Activated T-helper 17 cell treated with anti-CD3 and anti-CD28 coated beads, Interleukin-2, amount 50 U/mL, for 72 hours (primary cell): ENCODE measurements at regions not wholly inside any gene's neighbourhood (a gene's known extent, or its start where the extent isn't known, plus 50 kb on each side); places are given as distances from the start of the nearest gene placed in this dataset.

Source experiments
- ATAC-seq: fragments of 150-1000 bp; cut with Tn5 transposase; replicated peaks from 2 replicates; pipeline ENCODE4 v1.10.0; 2021; ENCODE audit warnings: mild to moderate bottlenecking, moderate library complexity
- H3K27ac Mint-ChIP-seq: one replicate; pipeline ENCODE4 v1.8.0; 2022; ENCODE audit warnings: mixed read lengths
- H3K27me3 Mint-ChIP-seq: one replicate; pipeline ENCODE4 v1.8.0; 2022; ENCODE audit warnings: mixed read lengths
- H3K36me3 Mint-ChIP-seq: one replicate; pipeline ENCODE4 v1.8.0; 2022; ENCODE audit warnings: low read depth, mild to moderate bottlenecking, mixed read lengths
- H3K4me1 Mint-ChIP-seq: one replicate; pipeline ENCODE4 v1.8.0; 2022; ENCODE audit warnings: mixed read lengths
- H3K4me3 Mint-ChIP-seq: one replicate; pipeline ENCODE4 v1.8.0; 2022; ENCODE audit warnings: mild to moderate bottlenecking, mixed read lengths
- H3K9me3 Mint-ChIP-seq: one replicate; pipeline ENCODE4 v1.8.0; 2022; ENCODE audit warnings: mixed read lengths

- no peak for ATAC-seq
- no peaks in the 10 kb centered on the region for H3K27me3 Mint-ChIP-seq
- H3K27ac Mint-ChIP-seq, result no peak overlapping the region
- H3K4me1 Mint-ChIP-seq, result no peaks in the 10 kb centered on the region
- no peaks in the 10 kb centered on the region for H3K36me3 Mint-ChIP-seq
- no peaks in the 10 kb centered on the region for H3K9me3 Mint-ChIP-seq
- H3K4me3 Mint-ChIP-seq, result no peak overlapping the region
Observed at GRCh38 chr5:92923885-92924284, 657.1 kb downstream of the NR2F1-AS1 start.

- Mint-ChIP-seq H3K4me3 (no peak overlapping the region), H3K9me3 (no peaks in the 10 kb centered on the region), H3K27ac (no peak overlapping the region), H3K27me3 (no peaks in the 10 kb centered on the region), H3K36me3 (no peaks in the 10 kb centered on the region), H3K4me1 (no peaks in the 10 kb centered on the region)
- no peak for ATAC-seq
Observed at GRCh38 chr5:92922231-92922967, 658.6 kb downstream of the NR2F1-AS1 start.

- Mint-ChIP-seq H3K27me3 (no peaks in the 10 kb centered on the region), H3K36me3 (no peaks in the 10 kb centered on the region), H3K4me3 (no peak overlapping the region), H3K4me1 (no peaks in the 10 kb centered on the region), H3K27ac (no peak overlapping the region), H3K9me3 (peaks cover 7% of the 10 kb centered on the region)
- ATAC-seq, result no peak
Observed at GRCh38 chr5:92917044-92917443, 664.0 kb downstream of the NR2F1-AS1 start.

- Mint-ChIP-seq H3K27ac (no peak overlapping the region), H3K4me1 (no peaks in the 10 kb centered on the region), H3K9me3 (peaks cover 7% of the 10 kb centered on the region), H3K36me3 (no peaks in the 10 kb centered on the region), H3K4me3 (no peak overlapping the region), H3K27me3 (no peaks in the 10 kb centered on the region)
- ATAC-seq, result no peak
Observed at GRCh38 chr5:92916036-92916435, 665.0 kb downstream of the NR2F1-AS1 start.

- Mint-ChIP-seq H3K4me1 (no peaks in the 10 kb centered on the region), H3K9me3 (peaks cover 7% of the 10 kb centered on the region), H3K36me3 (no peaks in the 10 kb centered on the region), H3K27ac (no peak overlapping the region), H3K4me3 (no peak overlapping the region), H3K27me3 (no peaks in the 10 kb centered on the region)
- no peak for ATAC-seq
Observed at GRCh38 chr5:92912283-92912682, 668.7 kb downstream of the NR2F1-AS1 start.

GRCh38 chr5:92911851-92912250, 669.2 kb downstream of the NR2F1-AS1 start:
- Mint-ChIP-seq H3K36me3 (no peaks in the 10 kb centered on the region), H3K27ac (no peak overlapping the region), H3K27me3 (no peaks in the 10 kb centered on the region), H3K4me3 (no peak overlapping the region), H3K9me3 (peaks cover 7% of the 10 kb centered on the region), H3K4me1 (no peaks in the 10 kb centered on the region)
- no peak for ATAC-seq

- Mint-ChIP-seq H3K27me3 (no peaks in the 10 kb centered on the region), H3K36me3 (no peaks in the 10 kb centered on the region), H3K9me3 (peaks cover 7% of the 10 kb centered on the region), H3K4me3 (no peak overlapping the region), H3K27ac (no peak overlapping the region), H3K4me1 (no peaks in the 10 kb centered on the region)
- ATAC-seq, result no peak
Observed at GRCh38 chr5:92911293-92911692, 669.7 kb downstream of the NR2F1-AS1 start.

GRCh38 chr5:92909602-92909962, 671.4 kb downstream of the NR2F1-AS1 start:
- Mint-ChIP-seq H3K27me3 (no peaks in the 10 kb centered on the region), H3K4me1 (no peaks in the 10 kb centered on the region), H3K9me3 (peaks cover 7% of the 10 kb centered on the region), H3K4me3 (no peak overlapping the region), H3K36me3 (no peaks in the 10 kb centered on the region), H3K27ac (no peak overlapping the region)
- ATAC-seq, result no peak

GRCh38 chr5:92908952-92909601, 671.9 kb downstream of the NR2F1-AS1 start:
- Mint-ChIP-seq H3K27me3 (no peaks in the 10 kb centered on the region), H3K36me3 (no peaks in the 10 kb centered on the region), H3K4me1 (no peaks in the 10 kb centered on the region), H3K9me3 (peaks cover 3% of the 10 kb centered on the region), H3K27ac (no peak overlapping the region), H3K4me3 (no peak overlapping the region)
- ATAC-seq, result no peak

GRCh38 chr5:92907938-92908606, 672.9 kb downstream of the NR2F1-AS1 start:
- Mint-ChIP-seq H3K4me3 (no peak overlapping the region), H3K36me3 (no peaks in the 10 kb centered on the region), H3K9me3 (no peaks in the 10 kb centered on the region), H3K27ac (no peak overlapping the region), H3K4me1 (no peaks in the 10 kb centered on the region), H3K27me3 (no peaks in the 10 kb centered on the region)
- no peak for ATAC-seq

- Mint-ChIP-seq H3K4me3 (no peak overlapping the region), H3K27me3 (no peaks in the 10 kb centered on the region), H3K4me1 (no peaks in the 10 kb centered on the region), H3K36me3 (no peaks in the 10 kb centered on the region), H3K9me3 (no peaks in the 10 kb centered on the region), H3K27ac (no peak overlapping the region)
- no peak for ATAC-seq
Observed at GRCh38 chr5:92906798-92907376, 674.1 kb downstream of the NR2F1-AS1 start.

GRCh38 chr5:92904021-92904420, 677.0 kb downstream of the NR2F1-AS1 start:
- ATAC-seq, result no peak
- Mint-ChIP-seq H3K9me3 (peaks cover 4% of the 10 kb centered on the region), H3K4me1 (no peaks in the 10 kb centered on the region), H3K4me3 (no peak overlapping the region), H3K27ac (no peak overlapping the region), H3K36me3 (no peaks in the 10 kb centered on the region), H3K27me3 (no peaks in the 10 kb centered on the region)

GRCh38 chr5:92899611-92900010, 681.4 kb downstream of the NR2F1-AS1 start:
- no peak overlapping the region for H3K4me3 Mint-ChIP-seq
- H3K4me1 Mint-ChIP-seq, result no peaks in the 10 kb centered on the region
- H3K27ac Mint-ChIP-seq, result no peak overlapping the region
- ATAC-seq, result no peak
- peaks cover 4% of the 10 kb centered on the region for H3K9me3 Mint-ChIP-seq
- H3K27me3 Mint-ChIP-seq, result no peaks in the 10 kb centered on the region
- H3K36me3 Mint-ChIP-seq, result no peaks in the 10 kb centered on the region

GRCh38 chr5:92896722-92897121, 684.3 kb downstream of the NR2F1-AS1 start:
- no peak overlapping the region for H3K27ac Mint-ChIP-seq
- no peaks in the 10 kb centered on the region for H3K27me3 Mint-ChIP-seq
- H3K4me3 Mint-ChIP-seq, result no peak overlapping the region
- H3K9me3 Mint-ChIP-seq, result peaks cover 4% of the 10 kb centered on the region
- H3K36me3 Mint-ChIP-seq, result no peaks in the 10 kb centered on the region
- H3K4me1 Mint-ChIP-seq, result no peaks in the 10 kb centered on the region
- no peak for ATAC-seq

- H3K36me3 Mint-ChIP-seq, result no peaks in the 10 kb centered on the region
- H3K4me3 Mint-ChIP-seq, result no peak overlapping the region
- ATAC-seq, result no peak
- no peak overlapping the region for H3K27ac Mint-ChIP-seq
- H3K4me1 Mint-ChIP-seq, result no peaks in the 10 kb centered on the region
- H3K27me3 Mint-ChIP-seq, result no peaks in the 10 kb centered on the region
- peaks cover 12% of the 10 kb centered on the region for H3K9me3 Mint-ChIP-seq
Observed at GRCh38 chr5:92890841-92891244, 690.2 kb downstream of the NR2F1-AS1 start.
